H9 (cell line): ENCODE measurements at regions not wholly inside any gene's neighbourhood (a gene's known extent, or its start where the extent isn't known, plus 50 kb on each side); places are given as distances from the start of the nearest gene placed in this dataset.

Source experiments
- DNase-seq: peaks from one replicate; pipeline ENCODE4 v3.0.0-alpha.2; 2017
- H2AFZ ChIP-seq: one replicate; pipeline ENCODE4 v1.6.1; 2013; ENCODE audit warnings: mild to moderate bottlenecking, low read length, control low read depth, moderate library complexity
- H2AK5ac ChIP-seq: 2 replicates; pipeline ENCODE4 v1.6.1; 2013; ENCODE audit warnings: low read length, control low read depth, mixed read lengths; ENCODE audit not compliant: insufficient read length
- H2BK120ac ChIP-seq: one replicate; pipeline ENCODE4 v1.6.1; 2013; ENCODE audit warnings: low read depth, mild to moderate bottlenecking, low read length, control low read depth, inconsistent platforms; ENCODE audit not compliant: poor library complexity, severe bottlenecking
- H2BK12ac ChIP-seq: 2 replicates; pipeline ENCODE4 v1.6.1; 2013; ENCODE audit warnings: low read length, control low read depth, mixed read lengths, low read depth; ENCODE audit not compliant: insufficient read length
- H2BK15ac ChIP-seq: 2 replicates; pipeline ENCODE4 v1.6.1; 2013; ENCODE audit warnings: low read depth, low read length, control low read depth
- H2BK20ac ChIP-seq: one replicate; pipeline ENCODE4 v1.6.1; 2013; ENCODE audit warnings: low read depth, mild to moderate bottlenecking, low read length, control low read depth, inconsistent platforms; ENCODE audit not compliant: poor library complexity, severe bottlenecking
- H2BK5ac ChIP-seq: 2 replicates; pipeline ENCODE4 v1.6.1; 2013; ENCODE audit warnings: low read length, control low read depth, mixed read lengths; ENCODE audit not compliant: insufficient read length
- H3K14ac ChIP-seq: 2 replicates; pipeline ENCODE4 v1.6.1; 2013; ENCODE audit warnings: low read length, control low read depth; ENCODE audit not compliant: insufficient read depth
- H3K18ac ChIP-seq: 2 replicates; pipeline ENCODE4 v1.6.1; 2013; ENCODE audit warnings: low read depth, mild to moderate bottlenecking, mixed read lengths, low read length, control low read depth; ENCODE audit not compliant: insufficient read length
- H3K23ac ChIP-seq: 2 replicates; pipeline ENCODE4 v1.6.1; 2013; ENCODE audit warnings: low read length, control low read depth, mixed read lengths, low read depth; ENCODE audit not compliant: insufficient read length
- H3K23me2 ChIP-seq: 2 replicates; pipeline ENCODE4 v1.6.1; 2013; ENCODE audit warnings: low read depth, mild to moderate bottlenecking, mixed read lengths, low read length, control low read depth; ENCODE audit not compliant: insufficient read length, poor library complexity, severe bottlenecking
- H3K27ac ChIP-seq: 2 replicates; pipeline ENCODE4 v1.5.1; 2013; ENCODE audit warnings: low read length, control low read depth, mixed read lengths, low read depth; ENCODE audit not compliant: insufficient read length
- H3K27me3 ChIP-seq: 2 replicates; pipeline ENCODE4 v1.6.1; 2013; ENCODE audit warnings: low read length, control low read depth, inconsistent platforms; ENCODE audit not compliant: insufficient read depth
- H3K4ac ChIP-seq: 2 replicates; pipeline ENCODE4 v1.6.1; 2013; ENCODE audit warnings: low read depth, mild to moderate bottlenecking, control low read depth, inconsistent platforms, low read length, moderate library complexity
- H3K4me1 ChIP-seq: 2 replicates; pipeline ENCODE4 v1.6.1; 2013; ENCODE audit warnings: low read length, control low read depth, inconsistent platforms; ENCODE audit not compliant: insufficient read depth
- H3K4me2 ChIP-seq: 2 replicates; pipeline ENCODE4 v1.6.1; 2013; ENCODE audit warnings: low read length, control low read depth, mixed read lengths; ENCODE audit not compliant: insufficient read length, insufficient read depth
- H3K56ac ChIP-seq: 2 replicates; pipeline ENCODE4 v1.6.1; 2013; ENCODE audit warnings: low read depth, mild to moderate bottlenecking, mixed read lengths, low read length, control low read depth; ENCODE audit not compliant: insufficient read length
- H3K79me1 ChIP-seq: 2 replicates; pipeline ENCODE4 v1.6.1; 2013; ENCODE audit warnings: low read depth, mild to moderate bottlenecking, moderate library complexity, low read length, control low read depth, inconsistent platforms; ENCODE audit not compliant: insufficient read depth, poor library complexity, severe bottlenecking
- H3K79me2 ChIP-seq: 2 replicates; pipeline ENCODE4 v1.6.1; 2013; ENCODE audit warnings: low read length, control low read depth, inconsistent platforms; ENCODE audit not compliant: insufficient read depth
- H3K9ac ChIP-seq: 2 replicates; pipeline ENCODE4 v1.6.1; 2013; ENCODE audit warnings: low read length, control low read depth, mixed read lengths; ENCODE audit not compliant: insufficient read length; ENCODE audit errors: extremely low read depth
- H3K9me3 ChIP-seq: one replicate; pipeline ENCODE4 v1.6.1; 2013; ENCODE audit warnings: low read depth, low read length, inconsistent platforms; ENCODE audit not compliant: control insufficient read depth
- H3T11ph ChIP-seq: one replicate; pipeline ENCODE4 v1.6.1; 2013; ENCODE audit warnings: mild to moderate bottlenecking, low read length, control low read depth, inconsistent platforms
- H4K20me1 ChIP-seq: one replicate; pipeline ENCODE4 v1.6.1; 2013; ENCODE audit not compliant: control insufficient read depth, insufficient read length, insufficient read depth
- H4K5ac ChIP-seq: 2 replicates; pipeline ENCODE4 v1.6.1; 2013; ENCODE audit warnings: low read depth, mild to moderate bottlenecking, mixed read lengths, low read length, control low read depth; ENCODE audit not compliant: insufficient read length
- H4K8ac ChIP-seq: replicated peaks from 2 replicates; pipeline ENCODE4 v1.6.1; 2013; ENCODE audit warnings: low read length, control low read depth, mixed read lengths, low read depth; ENCODE audit not compliant: insufficient read length
- H4K91ac ChIP-seq: 2 replicates; pipeline ENCODE4 v1.6.1; 2013; ENCODE audit warnings: low read depth, mild to moderate bottlenecking, moderate library complexity, mixed read lengths, low read length, control low read depth; ENCODE audit not compliant: insufficient read length
- H3K27ac Mint-ChIP-seq, 3 experiments: 2 replicates in 2 of 3; 3 replicates in 1 of 3; pipeline ENCODE4 v1.8.0; 2020 to 2021; ENCODE audit warnings: mixed read lengths in 3 of 3, mild to moderate bottlenecking in 1 of 3, moderate library complexity in 1 of 3
- H3K27me3 Mint-ChIP-seq: 2 replicates; pipeline ENCODE4 v1.8.0; 2021; ENCODE audit warnings: low read depth, mild to moderate bottlenecking, moderate library complexity, mixed read lengths
- H3K36me3 Mint-ChIP-seq, 3 experiments: 2 replicates in 2 of 3; 3 replicates in 1 of 3; pipeline ENCODE4 v1.8.0; 2020 to 2021; ENCODE audit warnings: low read depth in 3 of 3, mixed read lengths in 3 of 3; ENCODE audit not compliant: insufficient read depth in 1 of 3
- H3K4me1 Mint-ChIP-seq, 2 experiments: 2 replicates each; pipeline ENCODE4 v1.8.0; 2020; ENCODE audit warnings: mixed read lengths in 2 of 2
- H3K4me3 Mint-ChIP-seq, 2 experiments: 2 replicates in 1 of 2; 3 replicates in 1 of 2; pipeline ENCODE4 v1.8.0; 2020 to 2021; ENCODE audit warnings: mild to moderate bottlenecking in 2 of 2, mixed read lengths in 2 of 2, moderate library complexity in 1 of 2
- H3K9me3 Mint-ChIP-seq, 2 experiments: 2 replicates in 1 of 2; 3 replicates in 1 of 2; pipeline ENCODE4 v1.8.0; 2020; ENCODE audit warnings: mild to moderate bottlenecking in 2 of 2, mixed read lengths in 2 of 2, moderate library complexity in 1 of 2
- WGBS: extraction: QIAGEN DNeasy Blood & Tissue Kit; methylation state at CpG from one replicate; pipeline ENCODE4 v1.1.7; 2013; ENCODE audit warnings: missing lambda C conversion rate, low lambda C conversion rate, mixed read lengths; ENCODE audit not compliant: insufficient read length; ENCODE audit errors: extremely low coverage; 5-methylcytosine and 5-hydroxymethylcytosine counted together
- TF ChIP-seq, protein P1 (sequence below): fragments of 200-600 bp; sonication (generic); conservative IDR thresholded peaks from 3 replicates; pipeline ENCODE4 v1.8.0; 2021; ENCODE audit warnings: antibody characterized with exemption, mild to moderate bottlenecking

DNA sequence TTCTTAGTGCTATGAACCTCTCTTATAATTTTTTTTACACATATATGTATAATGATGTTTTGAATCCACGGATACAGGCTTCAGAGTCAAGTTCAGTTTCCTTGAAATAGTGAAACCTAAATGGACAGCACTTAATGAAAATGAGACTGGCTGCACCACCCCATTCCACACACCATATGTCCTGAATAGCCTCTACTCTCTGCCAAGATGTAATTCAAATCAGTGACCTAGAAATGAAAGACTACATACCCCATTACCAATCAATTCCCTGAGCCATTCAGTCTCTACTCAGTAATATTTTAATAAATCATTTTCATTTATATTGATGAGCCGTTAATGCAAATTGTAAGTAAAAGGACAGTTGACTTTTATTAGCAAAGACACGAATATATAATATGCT lies 614.9 kb upstream of the TMPRSS15 start:
- Histone ChIP-seq H3K9me3 (no peaks in the 10 kb centered on the region), H2BK20ac (no peak overlapping the region), H2BK120ac (no peak overlapping the region), H3K27ac (no peak overlapping the region), H4K8ac (no peak overlapping the region), H2AFZ (no peak overlapping the region), H2BK5ac (no peak overlapping the region), H4K91ac (no peak overlapping the region), H3K4me1 (no peaks in the 10 kb centered on the region), H2BK12ac (no peak overlapping the region), H3K4me2 (no peak overlapping the region), H3K4ac (no peak overlapping the region), H3T11ph (no peak overlapping the region), H3K23me2 (no peaks in the 10 kb centered on the region), H4K20me1 (no peaks in the 10 kb centered on the region), H2BK15ac (no peak overlapping the region), H3K14ac (no peak overlapping the region), H3K79me2 (no peaks in the 10 kb centered on the region), H3K27me3 (no peaks in the 10 kb centered on the region), H2AK5ac (no peak overlapping the region), H4K5ac (no peak overlapping the region), H3K18ac (no peak overlapping the region), H3K56ac (no peak overlapping the region), H3K79me1 (no peaks in the 10 kb centered on the region), H3K9ac (no peak overlapping the region), H3K23ac (no peak overlapping the region)
- WGBS: no CpG with 5 or more reads among the region's 3 CpGs
- H3K36me3 Mint-ChIP-seq: no peaks in the 10 kb centered on the region; a peak in 1 of 7 replicates
- no peak for DNase-seq
- TF ChIP-seq, protein P1, sequence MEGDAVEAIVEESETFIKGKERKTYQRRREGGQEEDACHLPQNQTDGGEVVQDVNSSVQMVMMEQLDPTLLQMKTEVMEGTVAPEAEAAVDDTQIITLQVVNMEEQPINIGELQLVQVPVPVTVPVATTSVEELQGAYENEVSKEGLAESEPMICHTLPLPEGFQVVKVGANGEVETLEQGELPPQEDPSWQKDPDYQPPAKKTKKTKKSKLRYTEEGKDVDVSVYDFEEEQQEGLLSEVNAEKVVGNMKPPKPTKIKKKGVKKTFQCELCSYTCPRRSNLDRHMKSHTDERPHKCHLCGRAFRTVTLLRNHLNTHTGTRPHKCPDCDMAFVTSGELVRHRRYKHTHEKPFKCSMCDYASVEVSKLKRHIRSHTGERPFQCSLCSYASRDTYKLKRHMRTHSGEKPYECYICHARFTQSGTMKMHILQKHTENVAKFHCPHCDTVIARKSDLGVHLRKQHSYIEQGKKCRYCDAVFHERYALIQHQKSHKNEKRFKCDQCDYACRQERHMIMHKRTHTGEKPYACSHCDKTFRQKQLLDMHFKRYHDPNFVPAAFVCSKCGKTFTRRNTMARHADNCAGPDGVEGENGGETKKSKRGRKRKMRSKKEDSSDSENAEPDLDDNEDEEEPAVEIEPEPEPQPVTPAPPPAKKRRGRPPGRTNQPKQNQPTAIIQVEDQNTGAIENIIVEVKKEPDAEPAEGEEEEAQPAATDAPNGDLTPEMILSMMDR: no peak
- no peaks in the 10 kb centered on the region for H3K4me1 Mint-ChIP-seq
- H3K4me3 Mint-ChIP-seq: no peak overlapping the region
- no peaks in the 10 kb centered on the region for H3K27me3 Mint-ChIP-seq
- H3K9me3 Mint-ChIP-seq: peaks cover 3 to 4% of the 10 kb centered on the region in 2 experiments; a peak in 2 of 5 replicates
- no peak overlapping the region for H3K27ac Mint-ChIP-seq
